SU-DHL-6 (cell line): ENCODE measurements at regions not wholly inside any gene's neighbourhood (a gene's known extent, or its start where the extent isn't known, plus 50 kb on each side); places are given as distances from the start of the nearest gene placed in this dataset.

Experiments
- H2AFZ ChIP-seq: fragments of 200-600 bp; sonication (generic); 2 replicates; pipeline ENCODE4 v1.6.1; 2014; ENCODE audit warnings: low read depth, mild to moderate bottlenecking, moderate library complexity, mixed read lengths, antibody characterized with exemption, low read length; ENCODE audit not compliant: severe bottlenecking
- H3F3A ChIP-seq: fragments of 200-600 bp; shearing (Covaris generic); 2 replicates; pipeline ENCODE4 v1.6.0; 2016; ENCODE audit warnings: antibody characterized with exemption, mild to moderate bottlenecking; ENCODE audit not compliant: insufficient read depth
- H3K27ac ChIP-seq: fragments of 200-600 bp; sonication (generic); 2 replicates; pipeline ENCODE4 v1.5.1; 2016; ENCODE audit warnings: low read depth, mild to moderate bottlenecking, low read length, moderate library complexity, mixed read lengths
- H3K27me3 ChIP-seq: fragments of 200-600 bp; sonication (generic), shearing (Covaris generic); 2 replicates; pipeline ENCODE4 v1.6.0; 2014; ENCODE audit warnings: mild to moderate bottlenecking, low read length
- H3K36me3 ChIP-seq: fragments of 200-600 bp; sonication (generic); 2 replicates; pipeline ENCODE4 v1.6.1; 2014; ENCODE audit warnings: mild to moderate bottlenecking, low read length, mixed read lengths
- H3K4me2 ChIP-seq: fragments of 300-600, 200-600 bp; shearing (Covaris generic), sonication (generic); 2 replicates; pipeline ENCODE4 v1.6.0; 2014; ENCODE audit warnings: low read length, low read depth, mild to moderate bottlenecking; ENCODE audit not compliant: poor library complexity, severe bottlenecking
- H3K4me3 ChIP-seq: fragments of 200-600 bp; sonication (generic); 2 replicates; pipeline ENCODE4 v1.5.1; 2014; ENCODE audit warnings: antibody characterized with exemption, low read length, mild to moderate bottlenecking, mixed read lengths; ENCODE audit not compliant: insufficient read depth, poor library complexity, severe bottlenecking
- H3K79me2 ChIP-seq: fragments of 200-600 bp; sonication (generic); 2 replicates; pipeline ENCODE4 v1.6.1; 2014; ENCODE audit warnings: mild to moderate bottlenecking, low read length, moderate library complexity; ENCODE audit not compliant: insufficient read depth
- H3K9ac ChIP-seq: fragments of 200-600 bp; sonication (generic); 2 replicates; pipeline ENCODE4 v1.7.0; 2014; ENCODE audit warnings: mild to moderate bottlenecking, low read length
- H3K9me2 ChIP-seq: fragments of 200-600 bp; sonication (generic); replicated peaks from 2 replicates; pipeline ENCODE4 v1.6.1; 2014; ENCODE audit warnings: low read length; ENCODE audit not compliant: insufficient read depth
- H3K9me3 ChIP-seq: fragments of 200-600 bp; sonication (generic); 2 replicates; pipeline ENCODE4 v1.6.1; 2014; ENCODE audit warnings: low read length, mixed read lengths; ENCODE audit not compliant: insufficient read depth
- H4K20me1 ChIP-seq: fragments of 200-600 bp; sonication (generic); 2 replicates; pipeline ENCODE4 v1.6.1; 2014; ENCODE audit warnings: low read depth, mild to moderate bottlenecking, antibody characterized with exemption, low read length, moderate library complexity, mixed read lengths
- EZH2phosphoT487 ChIP-seq: fragments of 200-600 bp; sonication (generic), shearing (Covaris generic); conservative IDR thresholded peaks from 2 replicates; pipeline ENCODE4 v1.6.1; 2018; ENCODE audit warnings: mild to moderate bottlenecking, antibody characterized with exemption, low read length, moderate library complexity, mixed read lengths
- TF ChIP-seq, protein P1 (sequence below): fragments of 200-600 bp; sonication (generic); IDR thresholded peaks from one replicate; pipeline ENCODE4 v1.5.1; 2017; ENCODE audit warnings: antibody characterized with exemption, mild to moderate bottlenecking, low read length, moderate library complexity; ENCODE audit not compliant: insufficient read depth, poor library complexity, severe bottlenecking

DNA sequence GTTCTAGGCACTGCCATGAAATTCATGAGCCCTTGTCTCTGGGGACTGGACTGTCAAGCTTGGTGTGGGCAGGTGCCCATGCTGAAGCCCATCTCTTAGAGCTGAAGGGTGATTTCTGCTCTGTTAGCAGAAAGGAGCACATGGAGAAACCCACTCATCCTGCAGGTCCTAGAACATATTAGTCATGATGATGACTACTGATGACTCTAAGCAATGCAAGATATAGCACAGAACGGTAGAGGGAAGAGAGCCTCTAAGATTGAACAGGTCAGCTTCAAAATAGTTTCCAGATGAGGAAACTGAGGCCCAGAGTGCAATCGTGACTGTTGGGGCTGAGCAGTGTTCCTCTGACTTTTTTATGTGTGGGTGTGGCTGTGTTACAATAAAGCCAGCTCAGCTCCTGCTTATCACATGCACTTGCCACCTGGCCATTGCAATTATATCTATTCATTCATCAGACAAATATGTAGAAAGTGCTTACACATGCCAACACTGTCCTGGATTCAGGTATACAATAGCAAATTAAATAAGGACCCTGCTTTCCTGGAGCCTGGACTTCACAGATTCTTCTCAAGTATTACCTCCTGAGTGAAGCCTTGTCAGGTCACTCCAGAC lies 140.2 kb upstream of the BRINP1 start:
- TF ChIP-seq EZH2phosphoT487: no peak
- TF ChIP-seq, protein P1, sequence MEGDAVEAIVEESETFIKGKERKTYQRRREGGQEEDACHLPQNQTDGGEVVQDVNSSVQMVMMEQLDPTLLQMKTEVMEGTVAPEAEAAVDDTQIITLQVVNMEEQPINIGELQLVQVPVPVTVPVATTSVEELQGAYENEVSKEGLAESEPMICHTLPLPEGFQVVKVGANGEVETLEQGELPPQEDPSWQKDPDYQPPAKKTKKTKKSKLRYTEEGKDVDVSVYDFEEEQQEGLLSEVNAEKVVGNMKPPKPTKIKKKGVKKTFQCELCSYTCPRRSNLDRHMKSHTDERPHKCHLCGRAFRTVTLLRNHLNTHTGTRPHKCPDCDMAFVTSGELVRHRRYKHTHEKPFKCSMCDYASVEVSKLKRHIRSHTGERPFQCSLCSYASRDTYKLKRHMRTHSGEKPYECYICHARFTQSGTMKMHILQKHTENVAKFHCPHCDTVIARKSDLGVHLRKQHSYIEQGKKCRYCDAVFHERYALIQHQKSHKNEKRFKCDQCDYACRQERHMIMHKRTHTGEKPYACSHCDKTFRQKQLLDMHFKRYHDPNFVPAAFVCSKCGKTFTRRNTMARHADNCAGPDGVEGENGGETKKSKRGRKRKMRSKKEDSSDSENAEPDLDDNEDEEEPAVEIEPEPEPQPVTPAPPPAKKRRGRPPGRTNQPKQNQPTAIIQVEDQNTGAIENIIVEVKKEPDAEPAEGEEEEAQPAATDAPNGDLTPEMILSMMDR: no peak
- no peaks in the 10 kb centered on the region for H3K9me3 ChIP-seq
- no peaks in the 10 kb centered on the region for H4K20me1 ChIP-seq
- H3F3A ChIP-seq: no peaks in the 10 kb centered on the region
- no peak overlapping the region for H3K9ac ChIP-seq
- H3K27me3 ChIP-seq: no peaks in the 10 kb centered on the region
- no peak overlapping the region for H3K4me2 ChIP-seq
- no peaks in the 10 kb centered on the region for H3K36me3 ChIP-seq
- no peak overlapping the region for H3K4me3 ChIP-seq
- H2AFZ ChIP-seq: no peak overlapping the region
- H3K27ac ChIP-seq: no peak overlapping the region
- H3K79me2 ChIP-seq: no peaks in the 10 kb centered on the region
- no peaks in the 10 kb centered on the region for H3K9me2 ChIP-seq

DNA sequence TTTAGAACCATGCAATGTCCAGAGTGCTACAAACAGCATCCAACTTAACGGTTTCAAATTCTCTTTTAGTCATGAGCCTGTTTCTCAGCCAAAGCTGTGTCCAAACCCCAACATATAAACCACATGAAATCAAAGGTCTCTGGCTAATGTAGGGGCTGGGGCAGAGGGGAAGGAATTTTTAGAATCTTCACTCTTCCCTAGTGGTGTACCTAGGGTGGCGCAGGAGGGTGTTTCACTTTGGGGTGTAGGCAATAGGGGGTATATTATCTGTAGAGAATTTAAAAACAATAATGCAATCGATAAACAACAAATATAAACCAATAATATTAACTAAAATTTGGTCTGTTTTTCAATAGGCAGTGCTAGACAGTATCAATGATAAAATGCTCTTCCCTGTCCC lies 132.1 kb upstream of the BRINP1 start:
- no peaks in the 10 kb centered on the region for H3K36me3 ChIP-seq
- H3K27ac ChIP-seq: no peak overlapping the region
- no peak overlapping the region for H2AFZ ChIP-seq
- TF ChIP-seq EZH2phosphoT487: no peak
- TF ChIP-seq, protein P1: no peak
- H3K9me2 ChIP-seq: no peaks in the 10 kb centered on the region
- H3K27me3 ChIP-seq: no peaks in the 10 kb centered on the region
- no peak overlapping the region for H3K4me2 ChIP-seq
- H3K9me3 ChIP-seq: no peaks in the 10 kb centered on the region
- no peaks in the 10 kb centered on the region for H3K79me2 ChIP-seq
- H3F3A ChIP-seq: no peaks in the 10 kb centered on the region
- H3K9ac ChIP-seq: no peak overlapping the region
- H3K4me3 ChIP-seq: no peak overlapping the region
- no peaks in the 10 kb centered on the region for H4K20me1 ChIP-seq

DNA sequence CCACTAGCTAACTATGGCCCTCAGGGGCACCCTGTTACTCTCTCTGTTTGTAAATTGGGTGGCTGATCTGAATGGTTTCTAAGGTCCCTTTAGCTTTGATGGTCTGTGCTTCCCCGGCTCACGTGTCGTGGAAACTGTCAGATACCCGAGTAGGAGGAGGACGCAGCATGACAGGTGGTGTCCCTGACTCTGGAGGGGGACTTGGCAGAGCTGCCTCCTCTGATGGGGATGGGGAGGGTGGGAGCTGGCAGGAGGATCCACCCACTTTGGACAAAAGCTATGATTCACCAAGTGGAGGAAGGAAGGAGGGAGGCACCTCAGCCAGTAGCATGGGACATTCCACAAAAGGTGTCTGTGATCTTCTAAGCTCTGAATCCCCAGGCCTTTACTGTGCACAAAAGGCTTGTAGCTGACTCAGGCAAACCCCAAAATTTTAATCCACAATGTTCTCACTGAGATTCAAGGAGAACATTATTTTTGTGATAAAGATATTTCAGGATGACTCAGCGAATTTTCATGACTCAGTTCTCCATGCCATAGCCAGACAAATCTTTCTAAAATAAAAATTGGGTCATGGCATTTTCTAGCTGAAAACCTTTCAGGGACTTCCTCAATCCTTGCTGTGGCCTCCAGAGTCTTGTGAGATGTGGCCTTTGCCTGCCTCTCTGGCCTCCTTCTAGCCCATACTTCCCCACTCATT lies 131.0 kb upstream of the BRINP1 start:
- H3K27ac ChIP-seq: no peak overlapping the region

More for the DNA sequence above, 131.0 kb upstream of the BRINP1 start:
- Histone ChIP-seq H3K4me3 (no peak overlapping the region), H3K9me2 (no peaks in the 10 kb centered on the region), H4K20me1 (no peaks in the 10 kb centered on the region), H3K79me2 (no peaks in the 10 kb centered on the region), H3K9ac (no peak overlapping the region), H3K4me2 (no peak overlapping the region), H3K36me3 (no peaks in the 10 kb centered on the region), H3K27me3 (no peaks in the 10 kb centered on the region), H3F3A (no peaks in the 10 kb centered on the region), H2AFZ (no peak overlapping the region), H3K9me3 (no peaks in the 10 kb centered on the region)
- no peak for TF ChIP-seq EZH2phosphoT487
- TF ChIP-seq, protein P1: no peak
